Gastroesophageal sphincter (tissue), 3 donors: ENCODE measurements at regions not wholly inside any gene's neighbourhood (a gene's known extent, or its start where the extent isn't known, plus 50 kb on each side); places are given as distances from the start of the nearest gene placed in this dataset.
"Not testable (repeated sequence)": the region's sequence is repeated elsewhere in the genome, so short reads cannot be mapped to it uniquely, and the experiment has no call there.

Experiments used
- CTCF ChIP-seq, 4 experiments: fragments of 200-600 bp in 2 of 4; fragments of 450-650 bp in 2 of 4; sonication (generic) in 1 of 4; IDR thresholded peaks; one replicate each; pipeline ENCODE4 v1.5.1; 2017 to 2019; ENCODE audit warnings: antibody characterized with exemption in 4 of 4, mild to moderate bottlenecking in 2 of 4, moderate library complexity in 2 of 4
- EP300 ChIP-seq: sonication (generic); formaldehyde crosslinking; IDR thresholded peaks from one replicate; pipeline ENCODE4 v1.6.1; 2017; ENCODE audit warnings: antibody characterized with exemption, mild to moderate bottlenecking
- POLR2A ChIP-seq, 2 donors: fragments of 450-650 bp; IDR thresholded peaks; one replicate each; pipeline ENCODE4 v1.6.1; 2017; ENCODE audit warnings: antibody characterized with exemption in 2 of 2, mild to moderate bottlenecking in 2 of 2, moderate library complexity in 1 of 2
- POLR2AphosphoS5 ChIP-seq: sonication (generic); formaldehyde crosslinking; IDR thresholded peaks from one replicate; pipeline ENCODE4 v1.6.1; 2017; ENCODE audit warnings: antibody characterized with exemption

GRCh38 chr22:23460517-23461031 is 119.5 kb downstream of the IGLL1 start:
- not testable (repeated sequence) for TF ChIP-seq POLR2A (IDR thresholded peaks at IDR 0.05); CTCF (IDR thresholded peaks at IDR 0.05); EP300; POLR2AphosphoS5
